SKM-1 (cell line): ENCODE measurements at regions not wholly inside any gene's neighbourhood (a gene's known extent, or its start where the extent isn't known, plus 50 kb on each side); places are given as distances from the start of the nearest gene placed in this dataset.

ENCODE experiments used
- DNase-seq: peaks from one replicate; lab custom pipeline; 2025; ENCODE audit not compliant: unreplicated experiment; lab: John Stamatoyannopoulos, UW

- no peak for DNase-seq
Measured at GRCh38 chr12:4056910-4057845, 184.0 kb upstream of the PARP11 start.

GRCh38 chr12:4054630-4055029 lies 181.4 kb upstream of the PARP11 start:
- no peak for DNase-seq

- no peak for DNase-seq
Measured at GRCh38 chr12:4052691-4053090, 179.5 kb upstream of the PARP11 start.

GRCh38 chr12:4051596-4051995 lies 178.4 kb upstream of the PARP11 start:
- DNase-seq: no peak

- DNase-seq: no peak
Measured at GRCh38 chr12:4050340-4050739, 177.1 kb upstream of the PARP11 start.

- no peak for DNase-seq
Measured at GRCh38 chr12:4049298-4050080, 176.3 kb upstream of the PARP11 start.

GRCh38 chr12:4047421-4047820 lies 174.2 kb upstream of the PARP11 start:
- DNase-seq: no peak

- DNase-seq: no peak
Measured at GRCh38 chr12:4046495-4046840, 173.3 kb upstream of the PARP11 start.

- no peak for DNase-seq
Measured at GRCh38 chr12:4045786-4046494, 172.7 kb upstream of the PARP11 start.

- DNase-seq: no peak
Measured at GRCh38 chr12:4044736-4045730, 171.8 kb upstream of the PARP11 start.

- no peak for DNase-seq
Measured at GRCh38 chr12:4044101-4044500, 170.9 kb upstream of the PARP11 start.

- no peak for DNase-seq
Measured at GRCh38 chr12:4041187-4041885, 168.1 kb upstream of the PARP11 start.

GRCh38 chr12:4039931-4040330 lies 166.7 kb upstream of the PARP11 start:
- DNase-seq: no peak

- no peak for DNase-seq
Measured at GRCh38 chr12:4037747-4038312, 164.6 kb upstream of the PARP11 start.

- no peak for DNase-seq
Measured at GRCh38 chr12:4036671-4037271, 163.6 kb upstream of the PARP11 start.

GRCh38 chr12:4034921-4035320 lies 161.7 kb upstream of the PARP11 start:
- DNase-seq: no peak

GRCh38 chr12:4032924-4033615 lies 159.9 kb upstream of the PARP11 start:
- no peak for DNase-seq

- DNase-seq: no peak
Measured at GRCh38 chr12:4031703-4032291, 158.6 kb upstream of the PARP11 start.
